ENCODE measurements at regions not wholly inside any gene's neighbourhood (a gene's known extent, or its start where the extent isn't known, plus 50 kb on each side); places are given as distances from the start of the nearest gene placed in this dataset.
"Not testable (repeated sequence)": the region's sequence is repeated elsewhere in the genome, so short reads cannot be mapped to it uniquely, and the experiment has no call there.

- DNase-seq = peak; percentile 87
Observed at GRCh38 chr6:121647905-121648304, 212.5 kb downstream of the GJA1 start.

GRCh38 chr6:121649951-121650350 lies 214.5 kb downstream of the GJA1 start:
- DNase-seq = no peak

- no peak for DNase-seq
Observed at GRCh38 chr6:121651420-121651819, 216.0 kb downstream of the GJA1 start.

- no peak for DNase-seq
Observed at GRCh38 chr6:121652223-121652622, 216.8 kb downstream of the GJA1 start.

GRCh38 chr6:121652726-121653623 lies 217.5 kb downstream of the GJA1 start:
- DNase-seq = peak; percentile 85

- DNase-seq = no peak
Observed at GRCh38 chr6:121653624-121654008, 218.2 kb downstream of the GJA1 start.

- no peak for DNase-seq
Observed at GRCh38 chr6:121657972-121658371, 222.5 kb downstream of the GJA1 start.

GRCh38 chr6:121660277-121660676 lies 224.8 kb downstream of the GJA1 start:
- DNase-seq = peak; percentile 33

GRCh38 chr6:121663292-121663810 lies 227.9 kb downstream of the GJA1 start:
- DNase-seq = no peak

GRCh38 chr6:121664158-121664557 lies 228.7 kb downstream of the GJA1 start:
- no peak for DNase-seq

GRCh38 chr6:121666814-121667213 lies 231.4 kb downstream of the GJA1 start:
- peak; percentile 80 for DNase-seq

GRCh38 chr6:121668259-121668658 lies 232.8 kb downstream of the GJA1 start:
- peak; percentile 55 for DNase-seq

- DNase-seq = peak; percentile 52
Observed at GRCh38 chr6:121670511-121670910, 235.1 kb downstream of the GJA1 start.

GRCh38 chr6:121677571-121677970 lies 242.1 kb downstream of the GJA1 start:
- peak; percentile 60 for DNase-seq

GRCh38 chr6:121678245-121678644 lies 242.8 kb downstream of the GJA1 start:
- no peak for DNase-seq

- DNase-seq = no peak
Observed at GRCh38 chr6:121680058-121680457, 244.6 kb downstream of the GJA1 start.

- no peak for DNase-seq
Observed at GRCh38 chr6:121682666-121683065, 247.2 kb downstream of the GJA1 start.

GRCh38 chr6:121685806-121686205 lies 250.4 kb downstream of the GJA1 start:
- not testable (repeated sequence) for DNase-seq

- no peak for DNase-seq
Observed at GRCh38 chr6:121686611-121687023, 251.2 kb downstream of the GJA1 start.

- DNase-seq = peak; percentile 35
Observed at GRCh38 chr6:121688974-121689373, 253.5 kb downstream of the GJA1 start.

- peak; percentile 80 for DNase-seq
Observed at GRCh38 chr6:121691126-121691551, 255.7 kb downstream of the GJA1 start.

- peak; percentile 66 for DNase-seq
Observed at GRCh38 chr6:121694389-121694788, 258.9 kb downstream of the GJA1 start.

GRCh38 chr6:121694801-121695251 lies 259.4 kb downstream of the GJA1 start:
- peak; percentile 89 for DNase-seq

GRCh38 chr6:121695329-121695728 lies 259.9 kb downstream of the GJA1 start:
- DNase-seq = no peak
